GM19025 (cell line): ENCODE measurements at regions not wholly inside any gene's neighbourhood (a gene's known extent, or its start where the extent isn't known, plus 50 kb on each side); places are given as distances from the start of the nearest gene placed in this dataset.
"Not testable (repeated sequence)": the region's sequence is repeated elsewhere in the genome, so short reads cannot be mapped to it uniquely, and the experiment has no call there.

ENCODE experiments used
- ATAC-seq: cut with Tn5 transposase; IDR thresholded peaks from one replicate; pipeline ENCODE4 v1.9.1; 2021; ENCODE audit warnings: mild to moderate bottlenecking, low read depth, moderate library complexity; ENCODE audit not compliant: unreplicated experiment

DNA sequence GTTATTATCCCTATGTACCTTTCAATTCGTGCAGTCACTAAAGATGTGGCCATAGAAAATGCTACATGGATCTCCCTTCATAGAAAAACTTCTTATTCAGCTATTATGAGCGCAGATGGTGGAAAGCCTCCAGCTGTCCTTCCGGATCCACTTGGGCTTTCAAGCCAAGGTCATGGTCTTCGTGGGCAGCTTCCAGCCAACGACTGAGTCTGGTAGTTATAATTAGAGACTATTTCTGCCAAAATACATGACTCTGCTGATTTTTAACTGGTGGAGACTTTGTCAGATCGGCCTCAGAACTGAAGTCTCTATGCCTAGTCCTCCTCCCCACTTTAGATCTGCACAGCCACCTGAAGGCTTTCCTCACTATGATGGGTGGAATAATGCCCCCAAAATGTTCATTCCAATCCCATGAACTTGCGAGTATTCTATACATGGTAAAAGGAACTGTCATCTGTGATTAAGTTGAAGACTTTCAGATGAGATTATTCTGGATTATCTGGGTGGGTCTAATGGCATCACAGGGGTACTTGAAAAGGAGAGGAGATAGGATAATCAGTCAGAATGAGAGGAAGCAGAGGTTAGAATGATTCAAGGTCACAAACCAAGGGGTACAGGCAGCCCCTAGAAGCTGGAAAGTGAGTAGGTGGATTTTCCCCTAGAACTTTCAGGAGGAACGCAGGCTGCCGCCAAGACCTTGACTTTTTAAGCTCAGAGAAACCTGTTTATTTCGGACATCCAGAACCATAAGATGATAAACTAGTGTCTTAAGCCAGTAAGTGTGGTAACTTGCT, 171.1 kb upstream of the CXCL13 start:
- no peak for ATAC-seq

DNA sequence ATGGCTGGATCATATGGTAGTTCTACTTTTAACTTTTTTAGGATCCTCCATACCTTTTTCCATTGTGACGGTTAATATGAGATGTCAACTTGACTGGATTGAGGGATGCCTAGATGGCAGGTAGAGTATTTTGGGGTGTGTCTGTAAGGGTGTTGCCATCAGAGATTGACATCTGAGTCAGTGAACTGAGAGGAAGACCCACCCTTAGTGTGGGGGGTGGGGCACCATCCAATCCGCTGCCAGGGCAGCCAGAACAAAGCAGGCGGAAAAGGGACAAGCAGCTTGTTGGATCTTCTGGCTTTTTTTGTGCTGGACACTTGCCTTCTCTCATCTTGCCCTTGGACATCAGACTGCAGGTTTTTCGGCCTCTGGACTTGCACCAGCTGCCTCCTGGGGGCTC, 168.5 kb upstream of the CXCL13 start:
- no peak for ATAC-seq

DNA sequence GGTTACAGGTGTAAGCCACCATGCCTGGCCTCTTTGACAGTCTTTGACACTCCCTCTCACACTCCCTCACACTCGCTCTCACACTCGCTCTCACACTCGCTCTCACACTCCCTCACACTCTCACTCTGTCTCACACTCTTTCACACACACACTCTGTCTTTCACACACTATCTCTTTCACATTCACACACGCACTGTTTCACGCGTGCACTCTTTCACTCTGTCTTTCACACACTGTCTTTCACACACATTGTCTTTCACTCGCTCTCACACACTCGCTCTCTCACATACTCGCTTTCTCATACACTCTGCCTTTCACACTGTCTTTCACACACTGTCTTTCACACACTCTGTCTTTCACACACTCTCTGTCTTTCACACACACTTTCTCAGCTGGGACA, 167.1 kb upstream of the CXCL13 start:
- ATAC-seq, result no peak

DNA sequence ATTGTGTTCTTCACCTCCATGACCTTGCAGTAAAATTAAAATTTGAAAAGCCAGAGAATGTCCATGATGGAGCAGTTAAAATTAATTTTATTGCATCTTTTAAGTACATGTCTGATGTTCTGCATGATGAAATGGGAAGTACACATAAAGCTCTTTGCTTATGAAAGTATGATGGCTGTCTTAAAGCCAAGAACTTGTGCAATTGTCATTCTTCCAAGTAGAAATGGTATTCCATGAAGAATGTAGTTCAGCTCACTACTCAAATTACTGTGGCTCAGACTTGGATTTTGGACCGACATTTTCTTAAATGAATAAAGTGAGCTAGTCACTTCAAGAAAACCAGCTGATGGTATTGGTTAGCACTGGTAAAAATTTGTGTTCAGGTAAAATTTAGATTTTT, 161.7 kb upstream of the CXCL13 start:
- no peak for ATAC-seq

- ATAC-seq, result no peak
These were observed 159.8 kb upstream of the CXCL13 start for GRCh38 chr4:77445823-77446222.

GRCh38 chr4:77446601-77447000, 159.0 kb upstream of the CXCL13 start:
- ATAC-seq, result no peak

- no peak for ATAC-seq
These were observed 156.4 kb upstream of the CXCL13 start for GRCh38 chr4:77449171-77449570.

DNA sequence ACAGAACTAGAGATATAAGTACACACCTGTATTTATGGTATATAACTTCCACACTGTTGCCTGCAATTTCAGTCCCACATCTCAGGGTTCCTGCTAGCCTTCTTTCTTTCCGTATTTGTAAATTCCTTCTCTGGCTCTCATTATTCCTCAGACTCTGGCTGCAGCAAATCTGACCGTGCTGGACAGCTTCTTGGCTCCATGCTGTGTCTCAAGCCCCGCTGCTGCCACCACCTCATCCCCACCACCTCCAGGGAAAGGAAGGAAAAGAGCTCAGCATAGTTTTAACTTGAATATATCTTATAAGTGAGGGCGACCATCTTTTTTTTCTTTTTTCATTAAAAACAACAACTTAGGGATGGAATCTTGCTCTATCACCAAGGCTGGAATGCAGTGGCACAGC, 155.6 kb upstream of the CXCL13 start:
- no peak for ATAC-seq

DNA sequence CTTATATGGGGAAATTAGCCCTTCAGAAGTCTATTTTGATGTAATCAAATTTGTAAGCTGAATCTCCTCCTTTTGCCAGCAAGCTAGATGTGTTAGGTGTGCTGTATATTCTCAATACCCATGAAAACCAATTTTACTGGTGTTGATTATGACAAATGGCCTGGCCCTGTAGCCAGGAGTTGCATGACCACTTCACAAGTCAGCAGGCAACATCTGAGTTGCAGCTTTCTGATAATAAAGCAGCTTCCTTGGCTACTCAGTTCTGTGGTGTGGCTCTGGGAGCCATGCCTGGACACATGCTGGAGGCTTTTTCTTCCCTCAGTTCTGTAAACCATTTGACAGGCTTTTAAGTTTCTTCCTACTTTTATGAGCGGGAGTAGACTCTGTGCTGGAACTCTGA, 154.1 kb upstream of the CXCL13 start:
- ATAC-seq, result no peak

- ATAC-seq, result not testable (repeated sequence)
These were observed 153.5 kb upstream of the CXCL13 start for GRCh38 chr4:77452117-77452516.

DNA sequence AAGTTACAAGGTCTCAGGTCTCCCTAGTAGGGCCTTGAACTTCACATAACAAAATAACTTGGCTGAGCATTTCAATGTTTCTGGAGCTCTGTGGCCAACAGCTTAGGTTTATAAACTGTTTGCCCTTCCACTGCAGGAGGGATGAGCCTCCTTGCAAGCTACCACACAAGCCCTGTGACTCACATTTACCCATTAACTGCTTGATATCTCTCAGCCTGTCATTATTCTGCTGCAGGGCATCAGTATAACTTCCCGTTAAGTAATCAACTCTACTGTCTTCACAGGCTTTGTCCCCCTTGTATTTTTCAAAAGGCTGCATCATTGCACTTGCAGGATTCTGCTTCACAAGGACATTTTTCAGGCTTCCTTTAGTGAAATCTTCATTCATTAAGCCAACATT, 151.7 kb upstream of the CXCL13 start:
- ATAC-seq, result no peak

GRCh38 chr4:77454858-77455257, 150.8 kb upstream of the CXCL13 start:
- no peak for ATAC-seq

GRCh38 chr4:77464100-77464499, 141.5 kb upstream of the CXCL13 start:
- ATAC-seq, result not testable (repeated sequence)

DNA sequence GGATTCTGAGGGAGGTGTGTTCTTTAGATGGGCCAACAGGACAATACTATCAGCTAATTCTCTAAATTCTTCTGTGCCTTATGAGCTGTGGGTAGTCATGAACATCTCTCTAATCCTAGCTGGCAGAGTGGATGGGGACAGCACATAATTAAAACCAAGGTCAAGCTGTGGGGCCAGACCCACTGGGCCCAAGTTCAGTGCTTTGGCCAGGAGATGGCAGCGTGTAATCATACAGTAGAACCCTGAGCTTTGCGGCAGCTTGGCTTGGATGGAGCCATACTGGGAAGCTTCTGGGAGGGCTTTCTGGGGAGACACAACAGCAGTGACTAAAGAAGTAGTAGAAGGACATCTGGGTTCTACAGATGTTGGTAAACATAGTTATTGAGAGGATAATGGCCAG, 140.3 kb upstream of the CXCL13 start:
- no peak for ATAC-seq

DNA sequence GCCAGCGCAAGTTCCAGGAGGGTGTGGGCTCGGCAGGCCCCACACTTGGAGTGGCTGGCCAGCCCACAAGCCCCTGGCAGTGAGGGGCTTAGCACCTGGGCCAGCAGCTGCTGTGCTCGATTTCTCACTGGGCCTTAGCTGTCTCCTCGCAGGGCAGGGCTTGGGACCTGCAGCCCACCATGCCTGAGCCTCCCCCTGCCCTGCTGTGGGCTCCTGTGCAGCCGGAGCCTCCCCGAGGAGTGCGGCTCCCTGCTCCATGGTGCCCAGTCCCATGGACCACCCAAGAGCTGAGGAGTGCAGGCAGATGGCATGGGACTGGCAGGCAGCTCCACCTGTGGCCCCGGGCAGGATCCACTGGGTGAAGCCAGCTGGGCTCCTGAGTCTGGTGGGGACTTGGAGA, 139.2 kb upstream of the CXCL13 start:
- no peak for ATAC-seq

- ATAC-seq, result no peak
These were observed 133.7 kb upstream of the CXCL13 start for GRCh38 chr4:77471821-77472495.

DNA sequence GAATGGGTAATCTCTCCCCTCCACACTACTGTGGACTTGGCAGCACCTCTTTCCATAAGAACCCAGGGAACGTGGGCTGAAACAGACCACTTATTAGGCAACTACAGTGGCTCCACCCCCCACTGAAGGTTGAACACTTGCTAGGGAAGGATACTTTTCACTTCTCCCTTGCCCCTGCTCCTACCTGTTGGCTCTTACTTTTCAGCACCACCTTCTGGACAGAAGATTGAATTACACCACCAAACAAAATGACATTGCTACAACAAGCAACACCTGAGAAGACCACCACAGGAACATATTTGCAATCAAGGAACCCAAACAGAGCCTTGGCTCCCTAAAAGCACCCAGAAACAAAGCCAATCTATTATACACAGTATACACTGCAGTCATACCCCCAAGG, 132.1 kb upstream of the CXCL13 start:
- no peak for ATAC-seq

- ATAC-seq, result no peak
These were observed 123.8 kb upstream of the CXCL13 start for GRCh38 chr4:77481856-77482255.

DNA sequence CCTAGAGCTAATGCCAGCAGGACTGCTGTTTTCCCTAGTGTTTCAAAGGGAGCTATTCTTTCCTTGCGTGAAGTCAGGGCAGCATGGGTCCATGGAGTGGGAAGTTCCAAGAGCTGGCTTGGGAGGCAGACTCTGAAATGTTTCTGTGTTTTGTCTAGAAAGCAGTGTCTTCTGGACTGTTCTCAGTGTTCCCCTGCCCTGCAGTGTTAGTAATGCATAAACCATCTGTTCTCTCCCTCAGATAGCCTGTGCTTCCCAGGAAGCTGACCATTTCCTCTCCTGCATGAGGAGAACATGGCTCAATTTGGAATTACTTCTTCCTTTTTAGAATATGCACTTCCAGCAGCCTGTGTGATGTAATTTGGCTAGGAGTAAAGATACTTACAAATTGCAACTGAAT, 116.7 kb upstream of the CXCL13 start:
- no peak for ATAC-seq

DNA sequence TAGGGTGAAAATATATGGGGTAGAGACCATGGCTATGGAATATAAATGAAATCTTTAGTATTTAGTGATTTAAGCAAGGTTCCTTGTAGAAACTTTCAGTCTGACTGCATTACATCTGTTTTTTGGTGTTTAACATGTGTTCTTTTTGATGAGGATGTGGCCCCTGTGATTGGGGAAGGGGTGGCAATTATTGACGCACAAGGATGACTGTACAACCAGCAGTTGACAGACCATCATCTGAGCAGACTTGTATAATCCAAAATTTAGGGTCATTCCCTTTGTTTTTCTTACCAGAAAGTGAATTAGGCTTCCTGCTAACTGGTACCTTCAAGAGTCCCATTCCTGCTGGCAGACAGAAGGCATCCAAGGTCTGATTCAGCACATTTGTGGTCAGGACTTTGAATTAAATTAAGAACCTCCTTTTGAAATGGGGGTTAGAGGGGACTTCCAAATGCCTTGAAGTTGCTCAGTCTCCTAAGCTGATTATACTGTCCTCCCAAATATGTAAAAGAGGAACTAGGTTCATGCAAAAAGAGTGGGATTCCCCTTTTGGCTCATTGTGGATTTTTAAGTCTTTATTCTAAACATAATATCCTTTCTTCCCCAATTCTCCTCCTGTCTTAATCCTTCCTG, 112.4 kb upstream of the CXCL13 start:
- no peak for ATAC-seq

- ATAC-seq, result peak; percentile 55
These were observed 111.6 kb upstream of the CXCL13 start for GRCh38 chr4:77493829-77494551.
